Esophagus squamous epithelium (tissue), 4 donors: ENCODE measurements at regions not wholly inside any gene's neighbourhood (a gene's known extent, or its start where the extent isn't known, plus 50 kb on each side); places are given as distances from the start of the nearest gene placed in this dataset.

ENCODE experiments used
- CTCF ChIP-seq, 6 experiments: fragments of 450-650 bp in 4 of 6; fragments of 200-600 bp in 2 of 6; sonication (generic) in 2 of 6; IDR thresholded peaks; one replicate each; pipeline ENCODE4 v1.5.1; 2016 to 2019; ENCODE audit warnings: antibody characterized with exemption in 6 of 6, mild to moderate bottlenecking in 4 of 6, moderate library complexity in 4 of 6
- POLR2A ChIP-seq, 4 donors: fragments of 450-650 bp; IDR thresholded peaks; one replicate each; pipeline ENCODE4 v1.6.1; 2017; ENCODE audit warnings: antibody characterized with exemption in 4 of 4, mild to moderate bottlenecking in 4 of 4, moderate library complexity in 3 of 4

- TF ChIP-seq CTCF (IDR thresholded peaks at IDR 0.05) (no peak), POLR2A (IDR thresholded peaks at IDR 0.05) (no peak)
Observed at GRCh38 chr18:61256291-61256690, 76.9 kb upstream of the CDH20 start.
